A673 (cell line): ENCODE measurements at regions not wholly inside any gene's neighbourhood (a gene's known extent, or its start where the extent isn't known, plus 50 kb on each side); places are given as distances from the start of the nearest gene placed in this dataset.

ENCODE experiments used
- CTCF ChIP-seq: fragments of 300-800, 200-600 bp; sonication (generic); conservative IDR thresholded peaks from 2 replicates; pipeline ENCODE4 v1.5.1; 2017; ENCODE audit warnings: low read depth, mild to moderate bottlenecking, antibody characterized with exemption, low read length, moderate library complexity, mixed read lengths
- EZH2 ChIP-seq: fragments of 200-600 bp; sonication (generic); IDR thresholded peaks from 2 replicates; pipeline ENCODE4 v1.6.1; 2017; ENCODE audit warnings: borderline replicate concordance, low read depth, mild to moderate bottlenecking, mixed read lengths, antibody characterized with exemption, low read length; ENCODE audit not compliant: poor library complexity, severe bottlenecking

GRCh38 chr11:81365496-81365895 lies 1368.2 kb downstream of the FAM181B start:
- TF ChIP-seq CTCF (no peak), EZH2 (no peak)
